Right atrium auricular region (tissue), 2 donors: ENCODE measurements at regions not wholly inside any gene's neighbourhood (a gene's known extent, or its start where the extent isn't known, plus 50 kb on each side); places are given as distances from the start of the nearest gene placed in this dataset.

Experiments
- DNase-seq: peaks from one replicate; pipeline ENCODE4 v3.0.0-alpha.2; 2019; ENCODE audit warnings: low spot score
- H3K27ac ChIP-seq, 2 donors: fragments of 200-600 bp; sonication (generic); 1 replicate in 1 of 2; 2 replicates in 1 of 2; pipeline ENCODE4 v1.5.1; 2016 to 2019
- H3K27me3 ChIP-seq, 2 donors: fragments of 200-600 bp; sonication (generic); one replicate each; pipeline versions ENCODE4 v1.5.1 to v1.6.0; 2017 to 2019
- H3K36me3 ChIP-seq: fragments of 200-600 bp; sonication (generic); one replicate; pipeline ENCODE4 v1.5.1; 2016
- H3K4me1 ChIP-seq, 2 donors: fragments of 200-600 bp; sonication (generic); one replicate each; pipeline versions ENCODE4 v1.5.1 to v1.6.0; 2017 to 2019
- H3K4me3 ChIP-seq, 2 donors: fragments of 200-600 bp; sonication (generic); 1 replicate in 1 of 2; 2 replicates in 1 of 2; pipeline ENCODE4 v1.5.1; 2017 to 2019; ENCODE audit warnings: mild to moderate bottlenecking in 1 of 2, moderate library complexity in 1 of 2
- H3K9me3 ChIP-seq, 2 donors: fragments of 200-600 bp; sonication (generic); one replicate each; pipeline ENCODE4 v1.5.1; 2019
- CTCF ChIP-seq, 2 donors: fragments of 200-600 bp; sonication (generic); IDR thresholded peaks; one replicate each; pipeline ENCODE4 v1.5.1; 2019; ENCODE audit warnings: antibody characterized with exemption in 2 of 2

DNA sequence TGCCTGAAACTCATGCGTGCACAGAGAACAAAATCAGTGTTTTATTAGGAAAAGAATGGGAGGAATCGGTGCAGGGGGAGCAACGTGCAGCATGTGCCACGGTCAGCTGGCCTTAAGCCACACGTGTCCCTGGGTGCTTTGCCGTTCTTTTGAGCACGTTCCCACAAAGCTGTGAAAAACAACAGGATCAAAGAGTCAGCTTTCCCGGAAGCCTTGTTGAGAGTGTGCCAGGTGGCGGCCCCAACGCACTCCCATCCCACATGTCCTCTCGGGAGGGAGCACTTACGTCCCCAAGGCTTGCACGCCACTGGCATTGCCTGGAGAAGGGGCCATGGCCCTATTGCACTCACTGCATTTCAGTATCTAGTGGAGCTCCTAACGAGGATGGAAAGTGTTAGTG is 511.2 kb downstream of the EIPR1 start:
- H3K4me1 ChIP-seq, result no peaks in the 10 kb centered on the region
- H3K9me3 ChIP-seq, result no peaks in the 10 kb centered on the region
- no peak overlapping the region for H3K27ac ChIP-seq
- H3K27me3 ChIP-seq, result no peaks in the 10 kb centered on the region
- TF ChIP-seq CTCF (IDR thresholded peaks at IDR 0.05), result no peak
- no peaks in the 10 kb centered on the region for H3K36me3 ChIP-seq
- no peak for DNase-seq
- H3K4me3 ChIP-seq, result no peak overlapping the region

- Histone ChIP-seq H3K27me3 (no peaks in the 10 kb centered on the region), H3K4me1 (no peaks in the 10 kb centered on the region), H3K4me3 (no peak overlapping the region), H3K9me3 (no peaks in the 10 kb centered on the region), H3K36me3 (no peaks in the 10 kb centered on the region), H3K27ac (no peak overlapping the region)
- no peak for TF ChIP-seq CTCF (IDR thresholded peaks at IDR 0.05)
- no peak for DNase-seq
These were observed 515.2 kb downstream of the EIPR1 start for GRCh38 chr2:2862386-2862785.

DNA sequence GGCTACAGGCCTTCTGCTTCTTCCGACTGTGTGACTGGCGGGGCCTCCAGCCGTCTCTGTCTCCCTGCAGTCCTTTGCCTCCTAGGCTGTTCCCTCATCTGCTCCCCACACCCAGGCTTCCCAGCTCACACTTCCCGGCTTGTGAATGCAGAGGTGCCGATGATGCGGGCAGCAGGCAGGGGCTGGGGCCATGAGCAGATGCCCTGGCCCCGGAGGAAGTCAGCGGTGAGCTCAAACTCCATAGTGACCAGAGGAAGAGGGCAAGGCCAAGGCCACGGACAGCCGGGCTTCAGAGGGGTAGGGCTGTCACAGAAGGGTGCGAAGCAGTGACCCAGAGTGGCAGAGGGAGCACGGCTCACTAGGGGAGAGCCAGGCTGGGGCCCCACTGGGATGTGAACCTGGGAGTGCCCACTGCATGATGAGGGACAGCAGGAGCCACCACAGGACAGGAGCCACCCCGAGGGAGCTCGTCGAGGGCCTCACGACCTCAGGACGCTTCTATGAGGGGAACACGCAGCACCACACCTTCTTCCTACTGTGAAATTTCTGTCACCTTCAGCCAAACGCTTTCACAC is 515.9 kb downstream of the EIPR1 start:
- no peak for DNase-seq
- no peak overlapping the region for H3K4me3 ChIP-seq
- no peaks in the 10 kb centered on the region for H3K27me3 ChIP-seq
- TF ChIP-seq CTCF (IDR thresholded peaks at IDR 0.05), result no peak
- H3K4me1 ChIP-seq, result no peaks in the 10 kb centered on the region
- H3K36me3 ChIP-seq, result no peaks in the 10 kb centered on the region
- no peak overlapping the region for H3K27ac ChIP-seq
- no peaks in the 10 kb centered on the region for H3K9me3 ChIP-seq

GRCh38 chr2:2860589-2861300 is 516.9 kb downstream of the EIPR1 start:
- no peak for DNase-seq
- no peak for TF ChIP-seq CTCF (IDR thresholded peaks at IDR 0.05)
- Histone ChIP-seq H3K9me3 (no peaks in the 10 kb centered on the region), H3K36me3 (no peaks in the 10 kb centered on the region), H3K27ac (no peak overlapping the region), H3K4me3 (no peak overlapping the region), H3K4me1 (no peaks in the 10 kb centered on the region), H3K27me3 (no peaks in the 10 kb centered on the region)

DNA sequence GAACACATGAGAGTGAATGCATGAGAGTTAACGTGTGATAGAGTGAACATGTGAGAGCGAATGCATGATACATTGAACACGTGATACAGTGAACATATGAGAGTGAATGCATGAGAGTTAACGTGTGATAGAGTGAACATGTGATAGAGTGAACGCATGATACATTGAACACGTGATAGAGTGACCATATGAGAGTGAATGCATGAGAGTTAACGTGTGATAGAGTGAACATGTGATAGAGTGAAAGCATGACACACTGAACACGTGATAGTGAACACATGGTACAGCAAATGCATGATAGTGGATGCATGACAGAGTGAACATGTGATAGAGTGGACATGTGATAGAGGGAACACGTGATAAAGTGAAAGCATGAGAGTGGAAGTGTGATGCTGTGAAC is 517.9 kb downstream of the EIPR1 start:
- no peak for DNase-seq
- H3K36me3 ChIP-seq, result no peaks in the 10 kb centered on the region
- no peak for TF ChIP-seq CTCF (IDR thresholded peaks at IDR 0.05)
- H3K9me3 ChIP-seq, result no peaks in the 10 kb centered on the region
- H3K27ac ChIP-seq, result no peak overlapping the region
- H3K4me1 ChIP-seq, result no peaks in the 10 kb centered on the region
- no peak overlapping the region for H3K4me3 ChIP-seq
- H3K27me3 ChIP-seq, result no peaks in the 10 kb centered on the region

GRCh38 chr2:2859164-2859563 is 518.5 kb downstream of the EIPR1 start:
- Histone ChIP-seq H3K27me3 (no peaks in the 10 kb centered on the region), H3K4me3 (no peak overlapping the region), H3K27ac (no peak overlapping the region), H3K36me3 (no peaks in the 10 kb centered on the region), H3K9me3 (no peaks in the 10 kb centered on the region), H3K4me1 (no peaks in the 10 kb centered on the region)
- no peak for DNase-seq
- TF ChIP-seq CTCF (IDR thresholded peaks at IDR 0.05), result no peak
